K562 (cell line): ENCODE measurements at regions not wholly inside any gene's neighbourhood (a gene's known extent, or its start where the extent isn't known, plus 50 kb on each side); places are given as distances from the start of the nearest gene placed in this dataset.

Source experiments
- ATAC-seq: fragments of 200-7000 bp; cut with Tn5 transposase; 3 replicates; pipeline ENCODE4 v1.9.1; 2020; ENCODE audit warnings: moderate library complexity
- BruUV-seq: library from RNA; stranded (reverse); fragments of 400-500 nt; replicated peaks from 2 replicates; lab custom pipeline; 2021; lab: Mats Ljungman, UMichigan
- CTCF ChIA-PET: fragments of 300-600 bp; formaldehyde crosslinking; extraction: SDS; loops from one replicate; lab custom pipeline; 2021; ENCODE audit warnings: low intra/inter-chr PET ratio; lab: Yijun Ruan, JAX
- POLR2A ChIA-PET: fragments of 300-600, 350-650 bp; sonication (Branson Sonifier 250); formaldehyde crosslinking; extraction: SDS; loops from one replicate; lab custom pipeline; 2021; ENCODE audit warnings: antibody characterized with exemption, inconsistent platforms; lab: Yijun Ruan, JAX
- DNase-seq, 4 experiments: peaks; one replicate each; pipeline versions ENCODE4 v3.0.0 to v3.0.0-alpha.2; 2011 to 2018; ENCODE audit warnings: low spot score in 3 of 4, mixed read lengths in 3 of 4; ENCODE audit errors: extremely low read depth in 1 of 4
- FAIRE-seq: peaks from 2 replicates; lab custom pipeline; 2011; peaks lifted over from hg19 to GRCh38; lab: Jason Lieb, UNC
- H2AFZ ChIP-seq: 2 replicates; pipeline ENCODE4 v1.6.0; 2011; ENCODE audit warnings: low read depth, low read length, control low read depth, inconsistent platforms
- H3K27ac ChIP-seq: fragments of 200-600 bp; 3 replicates; pipeline ENCODE4 v1.8.0; 2011; ENCODE audit warnings: low read depth, mild to moderate bottlenecking, control low read depth, inconsistent platforms, low read length, moderate library complexity, mixed read lengths; ENCODE audit errors: extremely low read depth
- H3K27me3 ChIP-seq, 2 experiments: fragments of 300-600 bp in 1 of 2; 2 replicates in 1 of 2; 3 replicates in 1 of 2; pipeline versions ENCODE4 v1.6.0 to v1.8.0; 2011; ENCODE audit warnings: inconsistent platforms in 2 of 2, low read length in 2 of 2, mild to moderate bottlenecking in 1 of 2, mixed read lengths in 1 of 2, moderate library complexity in 1 of 2; ENCODE audit not compliant: control insufficient read depth in 2 of 2, insufficient read depth in 2 of 2
- H3K36me3 ChIP-seq: fragments of 300-600 bp; 3 replicates; pipeline ENCODE4 v1.8.0; 2011; ENCODE audit warnings: mild to moderate bottlenecking, low read length, inconsistent platforms; ENCODE audit not compliant: control insufficient read depth, insufficient read depth
- H3K4me1 ChIP-seq, 2 experiments: fragments of 200-600 bp in 1 of 2; replicated peaks in 1 of 2; 2 replicates in 1 of 2; 3 replicates in 1 of 2; pipeline versions ENCODE4 v1.5.1 to v1.8.0; 2011; ENCODE audit warnings: inconsistent platforms in 2 of 2, low read length in 2 of 2, mild to moderate bottlenecking in 1 of 2, mixed read lengths in 1 of 2, moderate library complexity in 1 of 2; ENCODE audit not compliant: control insufficient read depth in 2 of 2, insufficient read depth in 2 of 2
- H3K4me2 ChIP-seq: 2 replicates; pipeline ENCODE4 v1.6.1; 2011; ENCODE audit warnings: low read length, control low read depth, inconsistent platforms, mixed read lengths; ENCODE audit not compliant: insufficient read depth
- H3K4me3 ChIP-seq: fragments of 200-600 bp; sonication (generic), shearing (Covaris generic); 2 replicates; pipeline ENCODE4 v1.5.1; 2016; ENCODE audit warnings: control low read depth, inconsistent platforms
- H3K79me2 ChIP-seq: fragments of 200-600 bp; 3 replicates; pipeline ENCODE4 v1.8.0; 2011; ENCODE audit warnings: low read length, inconsistent platforms; ENCODE audit not compliant: control insufficient read depth, insufficient read depth
- H3K9ac ChIP-seq, 2 experiments: 2 replicates each; pipeline versions ENCODE4 v1.6.0 to v1.6.1; 2011; ENCODE audit warnings: low read depth in 2 of 2, low read length in 2 of 2, control low read depth in 1 of 2, inconsistent platforms in 1 of 2, mild to moderate bottlenecking in 1 of 2, mixed read lengths in 1 of 2; ENCODE audit not compliant: insufficient read depth in 1 of 2
- H3K9me1 ChIP-seq: one replicate; pipeline ENCODE4 v1.6.0; 2011; ENCODE audit warnings: inconsistent platforms, mild to moderate bottlenecking, low read length, moderate library complexity; ENCODE audit not compliant: control insufficient read depth, insufficient read depth
- H3K9me3 ChIP-seq: replicated peaks from 2 replicates; pipeline ENCODE4 v1.5.1; 2011; ENCODE audit warnings: low read depth, low read length, inconsistent platforms; ENCODE audit not compliant: control insufficient read depth, insufficient read depth
- H4K20me1 ChIP-seq: replicated peaks from 2 replicates; pipeline ENCODE4 v1.6.1; 2011; ENCODE audit warnings: low read length, inconsistent platforms, mixed read lengths; ENCODE audit not compliant: control insufficient read depth, insufficient read depth
- ASH1L ChIP-seq: fragments of 450-650 bp; IDR thresholded peaks from 2 replicates; pipeline ENCODE4 v1.6.1; 2018; ENCODE audit warnings: borderline replicate concordance, mild to moderate bottlenecking, low read depth; ENCODE audit not compliant: partially characterized antibody
- CAMTA2 ChIP-seq: fragments of 250-450 bp; sonication (Bioruptor Pico); conservative IDR thresholded peaks from 2 replicates; pipeline ENCODE4 v1.5.1; 2022
- CBFA2T2 ChIP-seq: fragments of 450-650 bp; conservative IDR thresholded peaks from 2 replicates; pipeline ENCODE4 v1.6.1; 2017; ENCODE audit warnings: mild to moderate bottlenecking
- CBX5 ChIP-seq: IDR thresholded peaks from 2 replicates; pipeline ENCODE4 v1.6.1; 2014; ENCODE audit warnings: low read depth, borderline replicate concordance
- CC2D1A ChIP-seq: fragments of 450-650 bp; IDR thresholded peaks from 2 replicates; pipeline ENCODE4 v1.6.1; 2017; ENCODE audit warnings: mild to moderate bottlenecking
- CHD2 ChIP-seq: IDR thresholded peaks from 2 replicates; pipeline ENCODE4 v1.6.1; 2011; ENCODE audit warnings: low read depth, low read length
- HOXB6 ChIP-seq: fragments of 250-450 bp; sonication (Bioruptor Pico); IDR thresholded peaks from 2 replicates; pipeline ENCODE4 v1.5.1; 2022; ENCODE audit warnings: mild to moderate bottlenecking, borderline replicate concordance
- SAFB ChIP-seq: fragments of 200-400 bp; formaldehyde crosslinking; IDR thresholded peaks from 2 replicates; pipeline ENCODE4 v1.6.1; 2017; ENCODE audit warnings: low read depth, low read length, borderline replicate concordance
- SAP30 ChIP-seq: fragments of 200-600 bp; sonication (generic); IDR thresholded peaks from 2 replicates; pipeline ENCODE4 v1.6.1; 2012; ENCODE audit warnings: borderline replicate concordance, low read depth, mild to moderate bottlenecking, moderate library complexity, low read length, control low read depth, inconsistent platforms; ENCODE audit not compliant: insufficient read depth, poor library complexity, severe bottlenecking
- SMAD3 ChIP-seq: fragments of 450-650 bp; formaldehyde crosslinking; conservative IDR thresholded peaks from 2 replicates; pipeline ENCODE4 v1.4.0; 2020; ENCODE audit warnings: mild to moderate bottlenecking
- ZNF12 ChIP-seq: sonication (generic); formaldehyde crosslinking; IDR thresholded peaks from 2 replicates; pipeline ENCODE4 v1.4.0; 2020; ENCODE audit warnings: mild to moderate bottlenecking, missing genetic modification reagents
- ZNF124 ChIP-seq: sonication (generic); formaldehyde crosslinking; IDR thresholded peaks from 2 replicates; pipeline ENCODE4 v1.8.1; 2022; ENCODE audit warnings: missing genetic modification reagents
- ZNF311 ChIP-seq: fragments of 250-450 bp; sonication (Bioruptor Pico); IDR thresholded peaks from 2 replicates; pipeline ENCODE4 v1.4.0; 2020; ENCODE audit warnings: mild to moderate bottlenecking, moderate library complexity
- ZNF316 ChIP-seq: fragments of 450-650 bp; IDR thresholded peaks from 2 replicates; pipeline ENCODE4 v1.6.1; 2016
- ZNF586 ChIP-seq: fragments of 450-650 bp; formaldehyde crosslinking; conservative IDR thresholded peaks from 2 replicates; pipeline ENCODE4 v1.4.0; 2020; ENCODE audit warnings: mild to moderate bottlenecking, moderate library complexity
- WGBS: fragments of 100-300 bp; shearing (Covaris generic); methylation state at CpG from one replicate; pipeline ENCODE4 v1.1.6; 2016; ENCODE audit warnings: low coverage, mixed read lengths; ENCODE audit not compliant: insufficient coverage; ENCODE audit errors: missing lambda C conversion rate; 5-methylcytosine and 5-hydroxymethylcytosine counted together
- in situ Hi-C: fragments of 300-500 bp; cut with MboI; formaldehyde crosslinking; loops from 4 replicates; pipeline ENCODE4 v1.15.0; 2018; ENCODE audit warnings: inconsistent platforms, mixed read lengths
- intact Hi-C: fragments of 100-400 bp; cut with micrococcal nuclease; formaldehyde crosslinking; loops from 2 replicates; pipeline ENCODE4 v1.14.2; 2022
- TF ChIP-seq, protein P1 (sequence below): fragments of 450-650 bp; formaldehyde crosslinking; IDR thresholded peaks from 2 replicates; pipeline ENCODE4 v1.4.0; 2022; ENCODE audit warnings: mild to moderate bottlenecking, moderate library complexity
- TF ChIP-seq, protein P2 (sequence below): fragments of 450-650 bp; IDR thresholded peaks from 2 replicates; pipeline ENCODE4 v1.6.1; 2016; ENCODE audit warnings: borderline replicate concordance
- TF ChIP-seq, protein P3 (sequence below): sonication (generic); formaldehyde crosslinking; IDR thresholded peaks from 2 replicates; pipeline ENCODE4 v1.8.0; 2022; ENCODE audit warnings: mild to moderate bottlenecking, missing genetic modification reagents

DNA sequence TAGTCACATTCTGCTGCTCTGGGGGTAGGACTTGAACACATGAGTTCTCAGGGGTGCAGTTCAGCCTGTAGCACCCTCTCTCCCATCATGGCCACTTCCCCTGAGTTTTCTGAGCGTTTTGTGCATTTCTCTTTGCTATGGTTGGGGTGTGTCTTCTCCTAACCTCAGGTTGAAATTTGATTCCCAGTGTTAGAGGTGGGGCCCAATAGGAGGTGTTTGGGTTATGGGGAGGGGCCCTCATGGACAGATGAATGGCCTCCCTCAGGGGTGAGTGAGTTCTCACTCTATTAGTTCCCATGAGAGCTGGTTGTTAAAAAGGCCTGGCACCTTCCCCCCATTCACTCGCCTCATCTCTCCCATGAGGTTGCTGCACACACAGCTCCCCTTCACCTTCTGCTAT is 101.1 kb downstream of the FOXL1 start:
- in situ Hi-C loops = no loop called here
- ATAC-seq (no peak), FAIRE-seq (no peak), DNase-seq (no peak)
- H3K27ac ChIP-seq = no peak overlapping the region
- H3K79me2 ChIP-seq = no peaks in the 10 kb centered on the region
- no peak overlapping the region for H3K4me3 ChIP-seq
- no peak overlapping the region for H2AFZ ChIP-seq
- intact Hi-C loops = no loop called here
- ChIA-PET CTCF (no interaction called here), POLR2A (no interaction called here)
- H3K9ac ChIP-seq = no peak overlapping the region
- no TSS peak for BruUV-seq
- no peaks in the 10 kb centered on the region for H3K36me3 ChIP-seq
- peaks cover 13 to 48% of the 10 kb centered on the region in 2 experiments; a peak in 3 of 5 replicates for H3K27me3 ChIP-seq
- H3K9me1 ChIP-seq = no peaks in the 10 kb centered on the region
- no peaks in the 10 kb centered on the region for H3K9me3 ChIP-seq
- H4K20me1 ChIP-seq = no peaks in the 10 kb centered on the region
- H3K4me1 ChIP-seq = peaks cover 0 to 5% of the 10 kb centered on the region in 2 experiments; a peak in 1 of 5 replicates
- 4% methylated on average over 2 of the region's 2 CpGs for WGBS
- H3K4me2 ChIP-seq = no peak overlapping the region
- TF ChIP-seq ZNF124 (CRISPR knock-in tag) (no peak), ASH1L (no peak), CAMTA2 (CRISPR knock-in tag) (no peak), ZNF12 (CRISPR knock-in tag) (no peak), ZNF586 (no peak), ZNF316 (no peak), SMAD3 (CRISPR knock-in tag) (no peak), CBX5 (no peak), CBFA2T2 (no peak), CHD2 (no peak), CC2D1A (no peak), ZNF311 (CRISPR knock-in tag) (no peak), HOXB6 (CRISPR knock-in tag) (no peak), SAFB (no peak), SAP30 (no peak)
- TF ChIP-seq, protein P1, sequence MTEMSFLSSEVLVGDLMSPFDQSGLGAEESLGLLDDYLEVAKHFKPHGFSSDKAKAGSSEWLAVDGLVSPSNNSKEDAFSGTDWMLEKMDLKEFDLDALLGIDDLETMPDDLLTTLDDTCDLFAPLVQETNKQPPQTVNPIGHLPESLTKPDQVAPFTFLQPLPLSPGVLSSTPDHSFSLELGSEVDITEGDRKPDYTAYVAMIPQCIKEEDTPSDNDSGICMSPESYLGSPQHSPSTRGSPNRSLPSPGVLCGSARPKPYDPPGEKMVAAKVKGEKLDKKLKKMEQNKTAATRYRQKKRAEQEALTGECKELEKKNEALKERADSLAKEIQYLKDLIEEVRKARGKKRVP (CRISPR knock-in tag) = no peak
- TF ChIP-seq, protein P2, sequence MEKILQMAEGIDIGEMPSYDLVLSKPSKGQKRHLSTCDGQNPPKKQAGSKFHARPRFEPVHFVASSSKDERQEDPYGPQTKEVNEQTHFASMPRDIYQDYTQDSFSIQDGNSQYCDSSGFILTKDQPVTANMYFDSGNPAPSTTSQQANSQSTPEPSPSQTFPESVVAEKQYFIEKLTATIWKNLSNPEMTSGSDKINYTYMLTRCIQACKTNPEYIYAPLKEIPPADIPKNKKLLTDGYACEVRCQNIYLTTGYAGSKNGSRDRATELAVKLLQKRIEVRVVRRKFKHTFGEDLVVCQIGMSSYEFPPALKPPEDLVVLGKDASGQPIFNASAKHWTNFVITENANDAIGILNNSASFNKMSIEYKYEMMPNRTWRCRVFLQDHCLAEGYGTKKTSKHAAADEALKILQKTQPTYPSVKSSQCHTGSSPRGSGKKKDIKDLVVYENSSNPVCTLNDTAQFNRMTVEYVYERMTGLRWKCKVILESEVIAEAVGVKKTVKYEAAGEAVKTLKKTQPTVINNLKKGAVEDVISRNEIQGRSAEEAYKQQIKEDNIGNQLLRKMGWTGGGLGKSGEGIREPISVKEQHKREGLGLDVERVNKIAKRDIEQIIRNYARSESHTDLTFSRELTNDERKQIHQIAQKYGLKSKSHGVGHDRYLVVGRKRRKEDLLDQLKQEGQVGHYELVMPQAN = no peak
- TF ChIP-seq, protein P3, sequence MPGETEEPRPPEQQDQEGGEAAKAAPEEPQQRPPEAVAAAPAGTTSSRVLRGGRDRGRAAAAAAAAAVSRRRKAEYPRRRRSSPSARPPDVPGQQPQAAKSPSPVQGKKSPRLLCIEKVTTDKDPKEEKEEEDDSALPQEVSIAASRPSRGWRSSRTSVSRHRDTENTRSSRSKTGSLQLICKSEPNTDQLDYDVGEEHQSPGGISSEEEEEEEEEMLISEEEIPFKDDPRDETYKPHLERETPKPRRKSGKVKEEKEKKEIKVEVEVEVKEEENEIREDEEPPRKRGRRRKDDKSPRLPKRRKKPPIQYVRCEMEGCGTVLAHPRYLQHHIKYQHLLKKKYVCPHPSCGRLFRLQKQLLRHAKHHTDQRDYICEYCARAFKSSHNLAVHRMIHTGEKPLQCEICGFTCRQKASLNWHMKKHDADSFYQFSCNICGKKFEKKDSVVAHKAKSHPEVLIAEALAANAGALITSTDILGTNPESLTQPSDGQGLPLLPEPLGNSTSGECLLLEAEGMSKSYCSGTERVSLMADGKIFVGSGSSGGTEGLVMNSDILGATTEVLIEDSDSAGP (CRISPR knock-in tag) = no peak
